D721Med (cell line): ENCODE measurements at regions not wholly inside any gene's neighbourhood (a gene's known extent, or its start where the extent isn't known, plus 50 kb on each side); places are given as distances from the start of the nearest gene placed in this dataset.

Source experiments
- DNase-seq: peaks from one replicate; pipeline ENCODE4 v3.0.0; 2011; ENCODE audit warnings: low spot score; ENCODE audit not compliant: insufficient read length
- FAIRE-seq: peaks from 2 replicates; lab custom pipeline; 2011; peaks lifted over from hg19 to GRCh38; lab: Jason Lieb, UNC
- TF ChIP-seq, protein P1 (sequence below): IDR thresholded peaks from 2 replicates; pipeline ENCODE4 v1.5.1; 2012; ENCODE audit warnings: mild to moderate bottlenecking, control low read depth; ENCODE audit not compliant: insufficient read depth; ENCODE audit errors: missing control alignments

DNA sequence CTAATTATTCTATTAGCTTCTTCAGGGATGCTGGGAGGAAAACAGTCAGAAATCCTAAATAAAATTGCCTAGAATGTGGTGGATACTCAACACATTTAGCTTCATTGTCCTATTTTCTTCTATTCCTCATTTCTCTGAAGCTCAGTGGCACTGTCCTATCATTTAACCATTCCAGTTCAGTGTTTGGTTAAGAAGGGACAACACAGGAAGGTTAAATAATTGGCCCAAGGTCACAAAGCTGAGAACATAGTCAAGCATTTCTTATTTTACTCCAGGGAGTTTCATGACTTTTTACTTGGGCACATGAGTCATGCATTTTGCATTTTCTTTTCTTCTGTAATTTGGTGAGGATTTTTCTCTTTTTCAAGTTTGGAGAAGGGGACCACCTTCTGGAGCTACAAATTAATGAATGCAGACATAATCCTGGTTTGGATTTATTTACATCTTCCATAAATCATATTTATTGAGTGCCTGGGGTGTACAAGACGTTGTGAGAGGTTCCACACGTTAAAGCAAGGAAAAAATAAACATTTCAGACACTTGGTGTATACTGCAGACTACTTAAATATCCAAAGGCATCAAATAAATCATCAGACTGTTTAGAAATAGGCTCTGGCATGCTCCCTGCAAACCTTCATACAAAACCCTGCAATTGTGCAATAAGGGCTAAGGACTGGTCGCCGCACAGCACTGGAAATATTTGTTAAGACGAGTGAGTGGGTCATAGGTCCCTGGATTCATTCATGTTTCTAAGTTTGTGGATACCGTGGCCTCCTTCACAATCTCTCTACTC lies 263.9 kb downstream of the MAF start:
- FAIRE-seq, result no peak
- TF ChIP-seq, protein P1, sequence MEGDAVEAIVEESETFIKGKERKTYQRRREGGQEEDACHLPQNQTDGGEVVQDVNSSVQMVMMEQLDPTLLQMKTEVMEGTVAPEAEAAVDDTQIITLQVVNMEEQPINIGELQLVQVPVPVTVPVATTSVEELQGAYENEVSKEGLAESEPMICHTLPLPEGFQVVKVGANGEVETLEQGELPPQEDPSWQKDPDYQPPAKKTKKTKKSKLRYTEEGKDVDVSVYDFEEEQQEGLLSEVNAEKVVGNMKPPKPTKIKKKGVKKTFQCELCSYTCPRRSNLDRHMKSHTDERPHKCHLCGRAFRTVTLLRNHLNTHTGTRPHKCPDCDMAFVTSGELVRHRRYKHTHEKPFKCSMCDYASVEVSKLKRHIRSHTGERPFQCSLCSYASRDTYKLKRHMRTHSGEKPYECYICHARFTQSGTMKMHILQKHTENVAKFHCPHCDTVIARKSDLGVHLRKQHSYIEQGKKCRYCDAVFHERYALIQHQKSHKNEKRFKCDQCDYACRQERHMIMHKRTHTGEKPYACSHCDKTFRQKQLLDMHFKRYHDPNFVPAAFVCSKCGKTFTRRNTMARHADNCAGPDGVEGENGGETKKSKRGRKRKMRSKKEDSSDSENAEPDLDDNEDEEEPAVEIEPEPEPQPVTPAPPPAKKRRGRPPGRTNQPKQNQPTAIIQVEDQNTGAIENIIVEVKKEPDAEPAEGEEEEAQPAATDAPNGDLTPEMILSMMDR, result no peak
- DNase-seq, result no peak

- DNase-seq, result no peak
- no peak for FAIRE-seq
- TF ChIP-seq, protein P1, result peak; percentile 10
Observed at GRCh38 chr16:79334127-79334526, 266.4 kb downstream of the MAF start.

DNA sequence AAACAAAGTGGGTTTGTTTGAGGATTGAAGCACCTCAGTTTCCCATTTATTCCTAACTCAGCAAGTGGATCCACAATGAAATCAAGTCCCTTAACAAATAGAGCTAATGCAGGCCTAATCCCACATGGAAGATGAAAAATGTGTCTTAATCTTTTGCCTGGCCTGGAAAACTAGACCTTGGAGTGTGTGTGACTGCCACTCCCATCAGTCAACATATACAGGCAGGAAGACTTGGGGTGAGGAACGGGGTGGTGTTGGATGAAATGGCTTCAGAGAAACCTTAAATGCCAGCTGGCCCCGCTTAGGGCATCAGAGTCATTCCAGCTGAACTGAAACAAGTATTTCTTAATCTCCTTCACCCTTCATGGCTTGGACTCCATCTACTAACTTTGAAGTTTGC lies 269.5 kb downstream of the MAF start:
- FAIRE-seq (no peak), DNase-seq (no peak)
- TF ChIP-seq, protein P1, result no peak

- FAIRE-seq (no peak), DNase-seq (no peak)
Observed at GRCh38 chr16:79329967-79330366, 270.6 kb downstream of the MAF start.

GRCh38 chr16:79329166-79329521 lies 271.4 kb downstream of the MAF start:
- TF ChIP-seq, protein P1, result no peak
- DNase-seq (no peak), FAIRE-seq (no peak)

More at GRCh38 chr16:79329967-79330366, 270.6 kb downstream of the MAF start:
- TF ChIP-seq, protein P1, result no peak

DNA sequence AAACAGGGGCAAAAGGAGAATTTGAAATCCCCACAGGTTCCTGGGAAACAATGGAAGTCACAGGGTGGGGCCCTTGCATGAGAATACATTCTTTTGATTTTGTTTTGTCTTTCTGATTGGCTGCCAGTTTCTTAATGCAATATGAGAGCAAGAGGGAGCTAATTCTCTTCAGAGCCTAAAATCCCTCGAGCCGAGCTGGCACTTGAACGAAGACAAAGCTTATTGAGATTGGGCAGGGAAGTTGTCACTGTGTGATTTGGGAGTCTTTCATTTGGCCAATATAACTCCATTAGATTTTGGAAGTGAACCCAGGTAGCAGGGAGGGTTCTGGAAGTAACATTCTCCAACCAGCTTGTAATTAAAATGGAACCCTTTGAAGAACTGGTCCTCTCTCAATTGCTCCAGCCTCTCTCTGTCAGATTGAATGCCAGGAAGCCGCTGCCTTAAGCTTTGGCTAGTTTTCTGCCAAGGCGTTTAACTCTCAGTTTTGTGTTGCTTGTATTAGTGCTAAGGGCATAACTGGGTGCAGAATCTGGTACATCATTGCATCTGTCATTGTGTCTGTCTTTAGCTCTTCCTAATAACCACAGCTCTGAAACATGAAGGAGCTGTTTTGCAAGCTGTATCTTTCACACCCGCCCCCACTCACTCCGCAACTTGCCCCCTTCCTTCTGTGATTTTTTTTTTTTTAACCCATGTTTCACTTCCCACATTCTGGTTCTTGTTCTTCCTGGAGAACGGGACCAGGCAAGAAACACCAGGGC lies 272.0 kb downstream of the MAF start:
- TF ChIP-seq, protein P1, result no peak
- DNase-seq, result no peak
- no peak for FAIRE-seq

GRCh38 chr16:79327836-79328235 lies 272.7 kb downstream of the MAF start:
- DNase-seq (no peak), FAIRE-seq (no peak)
- TF ChIP-seq, protein P1, result no peak
